ENCODE measurements at regions not wholly inside any gene's neighbourhood (a gene's known extent, or its start where the extent isn't known, plus 50 kb on each side); places are given as distances from the start of the nearest gene placed in this dataset.
A peak's percentile ranks its signal among the peaks of the same experiment; 100 is the strongest.

- Mint-ChIP-seq H3K27ac (no peak overlapping the region), H3K27me3 (peaks cover 36 to 58% of the 10 kb centered on the region in 2 donors), H3K4me1 (ENCODE audit: low read depth in 2 of 2) (peaks cover 9 to 13% of the 10 kb centered on the region in 2 donors), H3K36me3 (no peaks in the 10 kb centered on the region), H3K9me3 (no peaks in the 10 kb centered on the region), H3K4me3 (no peak overlapping the region)
- DNase-seq (ENCODE audit: low spot score) = no peak
- no peak for ATAC-seq
Measured at GRCh38 chr9:21556581-21557427, 74.7 kb upstream of the IFNE start.

- H3K36me3 Mint-ChIP-seq = no peaks in the 10 kb centered on the region
Measured at GRCh38 chr9:21557428-21557768, 75.3 kb upstream of the IFNE start.

GRCh38 chr9:21558079-21558478, 76.0 kb upstream of the IFNE start:
- Mint-ChIP-seq H3K27me3 (peaks cover 28 to 49% of the 10 kb centered on the region in 2 donors), H3K4me1 (ENCODE audit: low read depth in 2 of 2) (peaks cover 9 to 13% of the 10 kb centered on the region in 2 donors), H3K27ac (no peak overlapping the region), H3K4me3 (no peak overlapping the region), H3K9me3 (no peaks in the 10 kb centered on the region), H3K36me3 (no peaks in the 10 kb centered on the region)
- no peak for DNase-seq (ENCODE audit: low spot score)
- no peak for ATAC-seq

More at GRCh38 chr9:21557428-21557768, 75.3 kb upstream of the IFNE start:
- peaks cover 9 to 13% of the 10 kb centered on the region in 2 donors for H3K4me1 Mint-ChIP-seq (ENCODE audit: low read depth in 2 of 2)
- no peak overlapping the region for H3K4me3 Mint-ChIP-seq
- ATAC-seq = no peak
- no peaks in the 10 kb centered on the region for H3K9me3 Mint-ChIP-seq
- peaks cover 31 to 52% of the 10 kb centered on the region in 2 donors for H3K27me3 Mint-ChIP-seq
- H3K27ac Mint-ChIP-seq = no peak overlapping the region
- no peak for DNase-seq (ENCODE audit: low spot score)

- H3K27ac Mint-ChIP-seq = no peak overlapping the region
- peak; percentile 36 to 44 for ATAC-seq
- peak overlapping the region; percentile 83 for H3K4me3 Mint-ChIP-seq
- H3K36me3 Mint-ChIP-seq = no peaks in the 10 kb centered on the region
- H3K27me3 Mint-ChIP-seq = peaks cover 30 to 53% of the 10 kb centered on the region in 2 donors
- no peak for DNase-seq (ENCODE audit: low spot score)
- H3K9me3 Mint-ChIP-seq = no peaks in the 10 kb centered on the region
- H3K4me1 Mint-ChIP-seq (ENCODE audit: low read depth in 2 of 2) = peaks cover 9 to 13% of the 10 kb centered on the region in 2 donors
Measured at GRCh38 chr9:21558615-21559401, 76.7 kb upstream of the IFNE start.

DNA sequence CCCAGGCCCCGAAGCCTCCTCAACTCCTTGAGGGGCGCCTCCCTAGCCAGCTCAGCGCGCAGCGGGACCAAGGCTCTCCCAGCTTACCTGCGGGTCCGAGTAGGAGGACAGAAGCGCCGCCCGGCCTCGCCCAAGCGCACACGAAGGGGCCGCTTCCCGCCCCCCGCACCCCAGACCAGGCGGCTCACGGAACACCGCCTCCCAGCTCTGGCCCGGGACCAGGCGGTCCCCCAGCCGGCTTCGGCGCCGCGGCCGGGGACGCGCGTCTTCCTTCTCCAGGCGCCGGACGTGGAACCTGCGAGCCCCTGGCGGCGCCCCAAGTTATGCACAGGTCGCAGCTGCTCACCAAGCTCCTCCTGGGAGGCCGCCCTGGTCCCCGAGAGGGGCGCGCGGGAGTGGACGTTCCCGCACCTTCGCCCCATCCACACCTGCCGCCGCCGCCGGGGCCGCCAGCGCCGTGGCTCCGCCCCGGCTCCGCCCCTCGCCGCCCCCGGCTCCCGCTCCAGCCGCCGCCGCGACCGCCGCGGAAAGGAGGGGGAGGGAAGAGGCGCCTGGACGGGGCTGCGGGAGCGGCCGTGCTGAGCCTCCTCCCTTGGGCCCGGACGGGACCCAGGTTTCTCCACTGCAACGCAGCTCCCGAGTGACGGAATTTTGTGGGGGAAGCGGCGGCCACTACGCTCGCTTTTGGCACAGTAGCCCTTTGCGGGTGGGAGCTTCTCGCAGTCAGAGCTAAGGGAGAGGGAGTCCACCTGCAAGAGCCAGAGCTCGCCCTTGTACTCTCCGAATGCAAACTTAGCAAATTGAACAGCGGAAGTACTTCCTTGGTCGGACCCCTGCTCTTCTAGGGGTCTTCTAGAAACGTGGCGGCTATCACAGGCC, 77.5 kb upstream of the IFNE start:
- Mint-ChIP-seq H3K27me3 (peaks cover 37 to 61% of the 10 kb centered on the region in 2 donors), H3K36me3 (no peaks in the 10 kb centered on the region), H3K27ac (no peak overlapping the region), H3K4me1 (ENCODE audit: low read depth in 2 of 2) (peaks cover 9 to 13% of the 10 kb centered on the region in 2 donors), H3K9me3 (no peaks in the 10 kb centered on the region), H3K4me3 (peak overlapping the region; percentile 83)
- no peak for DNase-seq (ENCODE audit: low spot score)
- ATAC-seq = peak; percentile 75 to 79

- no peak for DNase-seq (ENCODE audit: low spot score)
- Mint-ChIP-seq H3K36me3 (no peaks in the 10 kb centered on the region), H3K27me3 (peaks cover 39 to 65% of the 10 kb centered on the region in 2 donors), H3K27ac (no peak overlapping the region), H3K4me1 (ENCODE audit: low read depth in 2 of 2) (peaks cover 9 to 13% of the 10 kb centered on the region in 2 donors), H3K4me3 (peak overlapping the region; percentile 83), H3K9me3 (no peaks in the 10 kb centered on the region)
- ATAC-seq = peak in 1 of 2 donors; percentile 36
Measured at GRCh38 chr9:21560281-21560745, 78.2 kb upstream of the IFNE start.

- no peaks in the 10 kb centered on the region for H3K9me3 Mint-ChIP-seq
- no peak overlapping the region for H3K4me3 Mint-ChIP-seq
- H3K36me3 Mint-ChIP-seq = no peaks in the 10 kb centered on the region
- ATAC-seq = no peak
- H3K4me1 Mint-ChIP-seq (ENCODE audit: low read depth in 2 of 2) = peaks cover 9 to 13% of the 10 kb centered on the region in 2 donors
- H3K27me3 Mint-ChIP-seq = peaks cover 41 to 67% of the 10 kb centered on the region in 2 donors
- DNase-seq (ENCODE audit: low spot score) = no peak
- H3K27ac Mint-ChIP-seq = no peak overlapping the region
Measured at GRCh38 chr9:21561502-21561901, 79.4 kb upstream of the IFNE start.

DNA sequence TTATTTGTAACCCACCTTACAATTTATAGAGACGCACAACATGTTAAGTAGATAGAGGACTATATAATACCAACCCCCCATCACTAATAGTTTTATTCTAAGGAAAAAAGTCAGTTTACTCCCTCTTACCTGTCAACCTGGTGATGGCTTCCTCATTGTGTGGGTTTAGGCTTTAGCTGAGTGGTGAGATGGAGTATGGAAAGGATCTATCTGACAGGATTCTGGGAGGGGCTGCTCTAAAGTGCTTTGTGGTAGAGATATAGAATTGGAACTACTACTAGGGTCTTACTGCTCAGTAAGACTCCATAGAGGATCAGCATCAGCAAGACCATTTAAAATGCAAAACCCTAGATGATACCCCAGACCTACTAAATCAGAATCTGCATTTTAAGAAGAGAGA, 82.1 kb upstream of the IFNE start:
- no peak overlapping the region for H3K27ac Mint-ChIP-seq
- H3K4me1 Mint-ChIP-seq (ENCODE audit: low read depth in 2 of 2) = peaks cover 2 to 6% of the 10 kb centered on the region in 2 donors
- H3K9me3 Mint-ChIP-seq = no peaks in the 10 kb centered on the region
- peaks cover 42 to 64% of the 10 kb centered on the region in 2 donors for H3K27me3 Mint-ChIP-seq
- H3K4me3 Mint-ChIP-seq = no peak overlapping the region
- DNase-seq (ENCODE audit: low spot score) (no peak), ATAC-seq (no peak)
- H3K36me3 Mint-ChIP-seq = no peaks in the 10 kb centered on the region

DNA sequence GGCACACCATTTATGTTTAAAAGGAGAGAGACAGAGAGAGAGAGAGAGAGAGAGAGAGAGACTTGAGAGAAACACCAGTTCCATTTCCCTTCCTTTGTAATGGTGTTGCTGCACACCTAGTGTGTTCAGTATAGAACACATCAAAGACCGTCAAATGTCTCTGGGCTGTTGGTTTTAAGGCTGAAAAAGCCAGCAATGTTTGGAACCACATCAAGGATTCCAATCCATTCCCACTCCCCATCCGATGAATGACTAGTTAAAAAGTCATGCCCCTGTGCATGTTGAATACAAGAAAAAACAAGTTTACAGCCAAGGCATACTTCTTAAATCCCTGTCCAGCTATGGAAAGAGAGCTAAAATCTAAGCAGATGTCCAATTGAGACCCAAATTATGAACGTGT, 83.0 kb upstream of the IFNE start:
- no peak for ATAC-seq

GRCh38 chr9:21567926-21568325, 85.8 kb upstream of the IFNE start:
- Mint-ChIP-seq H3K27ac (no peak overlapping the region), H3K27me3 (peaks cover 51 to 73% of the 10 kb centered on the region in 2 donors), H3K4me3 (no peak overlapping the region), H3K4me1 (ENCODE audit: low read depth in 2 of 2) (no peaks in the 10 kb centered on the region), H3K36me3 (no peaks in the 10 kb centered on the region), H3K9me3 (no peaks in the 10 kb centered on the region)
- ATAC-seq (no peak), DNase-seq (ENCODE audit: low spot score) (no peak)

More for the DNA sequence above, 83.0 kb upstream of the IFNE start:
- H3K4me1 Mint-ChIP-seq (ENCODE audit: low read depth in 2 of 2) = peaks cover 2 to 3% of the 10 kb centered on the region in 2 donors
- no peak overlapping the region for H3K27ac Mint-ChIP-seq
- H3K36me3 Mint-ChIP-seq = no peaks in the 10 kb centered on the region
- DNase-seq (ENCODE audit: low spot score) = no peak
- H3K9me3 Mint-ChIP-seq = no peaks in the 10 kb centered on the region
- H3K27me3 Mint-ChIP-seq = peaks cover 42 to 62% of the 10 kb centered on the region in 2 donors
- H3K4me3 Mint-ChIP-seq = no peak overlapping the region

GRCh38 chr9:21568484-21568883, 86.4 kb upstream of the IFNE start:
- no peaks in the 10 kb centered on the region for H3K4me1 Mint-ChIP-seq (ENCODE audit: low read depth in 2 of 2)
- no peak for ATAC-seq
- no peaks in the 10 kb centered on the region for H3K36me3 Mint-ChIP-seq
- peaks cover 53 to 76% of the 10 kb centered on the region in 2 donors for H3K27me3 Mint-ChIP-seq
- no peak for DNase-seq (ENCODE audit: low spot score)
- H3K9me3 Mint-ChIP-seq = no peaks in the 10 kb centered on the region
- H3K4me3 Mint-ChIP-seq = no peak overlapping the region
- H3K27ac Mint-ChIP-seq = no peak overlapping the region

DNA sequence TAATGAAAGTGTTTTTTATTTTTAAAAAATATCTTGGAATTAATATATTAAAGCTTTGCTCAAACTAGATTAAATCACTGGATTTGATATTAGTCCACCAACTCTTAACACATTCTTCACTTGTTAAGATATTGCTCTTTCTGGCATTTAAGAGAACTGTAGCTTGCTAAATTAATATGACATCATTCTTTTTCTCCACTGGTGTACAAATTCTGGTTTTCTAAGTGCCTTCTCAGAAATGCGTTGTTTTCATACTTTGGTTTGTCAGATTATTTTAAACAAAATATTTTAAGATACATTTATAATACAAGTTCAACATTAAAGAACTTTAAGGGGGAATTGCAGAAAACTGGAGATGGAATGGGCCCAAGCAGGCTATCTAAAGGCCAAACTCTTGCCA, 87.6 kb upstream of the IFNE start:
- no peaks in the 10 kb centered on the region for H3K4me1 Mint-ChIP-seq (ENCODE audit: low read depth in 2 of 2)
- no peak overlapping the region for H3K4me3 Mint-ChIP-seq
- peaks cover 48 to 71% of the 10 kb centered on the region in 2 donors for H3K27me3 Mint-ChIP-seq
- H3K9me3 Mint-ChIP-seq = no peaks in the 10 kb centered on the region
- H3K27ac Mint-ChIP-seq = no peak overlapping the region
- no peaks in the 10 kb centered on the region for H3K36me3 Mint-ChIP-seq
- ATAC-seq (no peak), DNase-seq (ENCODE audit: low spot score) (no peak)

GRCh38 chr9:21570643-21571275, 88.6 kb upstream of the IFNE start:
- no peak overlapping the region for H3K27ac Mint-ChIP-seq
- H3K27me3 Mint-ChIP-seq = peaks cover 43 to 61% of the 10 kb centered on the region in 2 donors
- H3K36me3 Mint-ChIP-seq = no peaks in the 10 kb centered on the region
- no peaks in the 10 kb centered on the region for H3K4me1 Mint-ChIP-seq (ENCODE audit: low read depth in 2 of 2)
- no peaks in the 10 kb centered on the region for H3K9me3 Mint-ChIP-seq
- DNase-seq (ENCODE audit: low spot score) = no peak
- H3K4me3 Mint-ChIP-seq = no peak overlapping the region
- ATAC-seq = no peak

All from natural killer cell treated with Interleukin-12 subunit alpha and Interleukin-12 subunit beta and Interleukin-15 and Interleukin-18, amount 100 ng/mL, for 72 hours (primary cell).